Inflammatory macrophage (primary cell): ENCODE measurements at regions not wholly inside any gene's neighbourhood (a gene's known extent, or its start where the extent isn't known, plus 50 kb on each side); places are given as distances from the start of the nearest gene placed in this dataset.

Experiments
- DNase-seq, 2 donors: peaks; one replicate each; pipeline ENCODE4 v3.0.0-alpha.2; 2020 to 2022

DNA sequence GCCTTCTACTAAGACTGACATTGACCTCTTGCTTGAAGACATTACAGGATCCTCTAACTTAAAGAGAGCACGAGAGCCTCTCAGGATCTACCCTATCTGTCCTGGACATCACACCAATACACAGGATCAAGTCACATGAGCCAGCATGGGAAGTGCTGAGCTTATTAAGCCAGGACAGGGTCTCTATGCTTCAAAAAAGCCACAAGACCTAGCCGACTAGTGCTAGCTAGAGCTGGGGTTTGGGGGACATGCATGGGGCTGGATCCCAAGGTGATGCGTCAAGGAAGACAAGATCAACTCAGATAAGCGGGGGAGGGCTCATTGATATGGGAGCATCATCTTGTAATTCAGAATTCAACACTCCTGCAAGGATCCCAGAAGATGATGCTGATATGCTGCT lies 167.2 kb upstream of the TAB2 start:
- no peak for DNase-seq

DNA sequence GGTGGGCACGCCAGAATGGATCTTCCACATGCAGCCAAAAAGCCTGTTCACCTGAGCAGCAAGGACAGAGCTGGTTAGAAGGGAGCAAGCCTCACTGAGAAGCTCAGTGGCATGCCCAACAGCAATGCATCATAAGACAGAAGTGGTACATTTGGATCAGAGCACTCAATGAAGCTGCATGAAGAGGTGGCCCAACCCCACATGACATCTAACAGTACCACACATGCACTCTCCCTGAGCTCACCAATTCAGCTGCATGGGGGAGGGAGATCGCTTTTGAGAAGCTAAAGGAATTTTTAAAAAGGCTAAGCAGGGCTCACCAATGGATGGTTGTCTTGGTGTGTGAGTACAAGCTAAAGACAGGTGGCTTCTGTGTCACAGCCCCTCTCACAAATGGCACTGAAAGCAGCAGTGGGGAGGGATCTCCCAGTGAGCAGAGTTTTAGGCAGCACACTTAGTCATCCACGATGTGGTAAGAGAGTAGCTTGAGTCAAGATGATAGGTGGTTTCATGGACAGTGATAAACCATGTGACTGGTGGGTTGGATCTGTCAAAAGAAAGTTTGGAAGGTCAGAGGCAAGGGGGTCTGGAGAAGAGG lies 166.6 kb upstream of the TAB2 start:
- peak; percentile 5 to 17 for DNase-seq

DNA sequence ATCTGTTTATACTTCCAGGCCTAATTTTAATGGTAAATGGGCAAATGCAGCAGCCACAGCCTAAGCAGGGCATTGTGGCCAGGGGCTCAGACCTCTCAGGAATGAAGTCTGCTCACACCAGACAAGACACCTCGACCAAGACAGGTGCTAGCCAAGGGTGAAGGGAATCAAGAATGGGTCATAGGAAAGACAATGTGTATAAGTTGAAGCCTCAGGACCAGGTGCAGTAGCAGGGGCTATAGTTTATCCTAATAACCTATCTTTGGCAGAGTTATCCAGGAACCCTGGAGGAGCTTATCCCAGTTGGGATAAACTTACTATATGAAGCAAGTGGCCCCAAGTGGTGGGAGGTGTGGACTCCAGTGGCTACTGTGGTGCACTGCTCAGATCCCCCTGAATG lies 165.0 kb upstream of the TAB2 start:
- DNase-seq = no peak

- DNase-seq = peak; percentile 85 to 87
These were observed 164.4 kb upstream of the TAB2 start for GRCh38 chr6:149153100-149153499.

- peak in 1 of 2 donors; percentile 21 for DNase-seq
These were observed 163.8 kb upstream of the TAB2 start for GRCh38 chr6:149153693-149154092.

- peak; percentile 56 to 78 for DNase-seq
These were observed 163.2 kb upstream of the TAB2 start for GRCh38 chr6:149154261-149154821.

DNA sequence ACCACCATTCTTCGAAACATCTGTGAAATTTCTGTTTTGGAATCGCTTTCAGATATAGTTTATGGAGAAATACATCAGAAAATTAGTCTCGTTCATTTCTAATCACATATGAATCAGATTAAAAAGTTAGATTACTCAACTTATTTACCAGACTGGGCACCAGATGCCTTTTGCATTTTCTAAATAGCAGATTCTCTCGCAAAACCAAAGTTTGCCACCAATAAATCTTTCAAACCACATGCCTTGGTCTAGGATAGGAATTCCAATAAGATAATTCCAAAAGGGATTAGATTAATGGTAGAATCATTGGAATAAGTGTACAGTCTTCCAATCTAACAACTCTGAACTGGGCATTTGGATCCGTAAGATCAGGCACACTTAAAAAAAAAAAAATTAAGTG lies 160.4 kb upstream of the TAB2 start:
- DNase-seq = no peak

DNA sequence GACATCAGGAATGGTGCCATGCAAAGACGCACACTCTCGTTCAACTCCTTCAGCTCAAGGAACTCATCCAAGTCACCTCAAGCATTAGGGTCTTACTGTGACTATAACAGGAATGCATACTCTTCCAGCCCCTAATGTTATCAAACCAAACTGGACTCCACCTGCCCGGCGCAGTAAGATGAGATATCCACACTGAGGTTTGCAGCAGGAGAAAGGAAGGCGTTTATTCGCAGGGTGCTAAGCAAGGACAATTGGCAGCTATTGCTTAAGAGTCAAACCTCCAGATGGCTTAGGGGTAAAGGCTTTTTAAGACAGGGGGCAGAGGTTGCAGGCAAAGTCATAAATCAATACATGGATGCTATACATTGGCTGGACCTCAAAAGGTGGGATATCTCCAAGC lies 159.4 kb upstream of the TAB2 start:
- no peak for DNase-seq

DNA sequence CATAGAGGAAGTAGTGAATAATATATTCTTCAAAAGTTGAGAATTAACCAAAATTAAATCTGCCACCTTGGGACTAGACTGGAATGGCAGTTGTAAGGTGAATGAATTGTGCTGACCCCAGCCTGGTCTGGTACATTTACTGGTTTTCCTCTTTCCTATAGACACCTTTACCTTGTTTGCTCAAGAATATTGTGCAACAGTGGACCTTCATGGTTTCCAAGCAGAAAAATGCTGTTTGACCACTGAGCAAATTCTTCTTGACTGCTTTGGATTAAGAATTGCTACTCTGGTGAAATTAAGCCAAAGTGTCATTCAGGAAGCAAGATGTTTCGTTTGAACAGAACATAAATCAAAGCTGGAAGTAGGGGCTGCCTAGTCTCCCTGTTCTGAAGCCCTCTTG lies 156.6 kb upstream of the TAB2 start:
- no peak for DNase-seq

DNA sequence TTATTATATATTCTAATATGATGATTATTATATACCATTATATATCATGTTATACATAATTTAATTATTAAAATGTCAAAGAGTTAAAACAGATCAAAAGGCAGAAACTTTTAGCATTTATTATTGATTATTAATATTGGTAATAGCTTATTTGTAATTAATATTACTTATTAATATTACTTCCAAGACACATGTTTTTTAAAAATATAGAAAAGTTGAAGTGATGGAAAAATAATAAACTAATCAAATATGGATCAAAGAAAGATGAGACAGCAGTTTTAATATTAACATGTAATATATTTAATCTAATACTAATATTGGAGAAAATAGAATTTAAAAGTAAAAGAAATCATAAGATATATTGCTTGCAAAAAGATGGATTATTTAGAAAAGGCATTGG lies 154.6 kb upstream of the TAB2 start:
- DNase-seq = no peak

DNA sequence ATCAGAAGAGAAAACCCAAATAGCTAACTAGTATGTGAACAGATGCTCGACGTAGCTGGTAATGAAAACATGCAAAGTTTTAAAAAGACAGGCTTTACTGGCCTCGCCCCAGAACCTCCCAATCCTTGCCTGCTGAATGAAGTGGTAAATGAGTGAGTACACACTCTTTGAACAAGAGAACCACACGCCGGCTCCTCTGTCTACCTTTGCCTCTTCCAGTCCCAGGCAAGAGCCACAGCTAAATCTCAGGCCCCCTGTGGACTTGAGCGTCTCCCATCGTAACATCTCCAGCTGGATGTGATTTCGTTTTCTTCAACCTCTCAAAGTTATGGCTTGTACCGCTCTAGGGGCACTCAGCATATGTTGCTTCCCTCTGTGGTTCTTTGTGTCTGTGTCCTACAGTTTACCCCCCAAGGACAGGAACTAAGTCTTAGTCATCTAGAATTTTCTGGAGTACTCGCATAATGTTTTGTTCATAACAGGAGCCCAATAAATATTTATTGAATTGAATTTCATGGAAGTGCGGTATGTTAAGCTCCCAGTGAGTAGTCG lies 153.2 kb upstream of the TAB2 start:
- no peak for DNase-seq

DNA sequence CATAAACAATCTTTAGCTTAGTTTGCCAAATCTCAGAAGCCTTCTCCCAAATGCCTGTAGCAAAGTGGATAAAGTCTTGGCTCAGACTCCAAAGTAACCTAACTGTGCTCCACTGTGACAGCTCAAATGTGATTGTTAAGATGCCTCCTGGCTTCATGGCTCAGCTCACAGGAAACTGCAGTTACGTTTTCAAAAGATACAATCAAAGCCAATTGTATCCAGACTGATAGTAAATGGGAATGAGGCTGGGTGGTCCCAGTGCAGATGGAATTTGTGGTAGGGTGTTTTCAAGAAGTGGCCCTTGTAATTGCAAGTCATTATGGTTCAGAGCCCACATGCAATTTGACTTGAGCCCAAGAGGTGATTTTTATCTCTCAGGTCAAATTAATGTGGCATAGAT lies 151.2 kb upstream of the TAB2 start:
- no peak for DNase-seq

DNA sequence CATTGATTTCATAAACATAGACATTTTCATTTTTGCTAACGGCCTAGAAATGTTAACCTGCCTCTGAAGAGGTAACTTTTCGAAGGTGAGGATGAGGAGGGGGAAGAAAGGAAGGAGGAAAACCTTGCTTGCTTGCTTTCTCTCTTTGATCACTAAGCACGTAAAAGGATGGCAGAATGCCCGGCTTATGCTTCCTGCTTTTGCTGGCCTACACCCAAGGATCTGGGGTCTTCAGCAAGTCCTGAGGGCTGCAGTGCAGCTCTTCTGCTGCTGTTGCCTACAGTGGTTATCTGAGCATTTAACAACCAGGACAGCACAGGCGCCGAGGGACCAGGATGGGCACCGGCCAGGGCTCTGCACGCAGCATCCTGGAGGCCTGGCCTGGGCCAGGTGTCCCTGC lies 150.8 kb upstream of the TAB2 start:
- DNase-seq = no peak

GRCh38 chr6:149168968-149169367 lies 148.5 kb upstream of the TAB2 start:
- DNase-seq = no peak

DNA sequence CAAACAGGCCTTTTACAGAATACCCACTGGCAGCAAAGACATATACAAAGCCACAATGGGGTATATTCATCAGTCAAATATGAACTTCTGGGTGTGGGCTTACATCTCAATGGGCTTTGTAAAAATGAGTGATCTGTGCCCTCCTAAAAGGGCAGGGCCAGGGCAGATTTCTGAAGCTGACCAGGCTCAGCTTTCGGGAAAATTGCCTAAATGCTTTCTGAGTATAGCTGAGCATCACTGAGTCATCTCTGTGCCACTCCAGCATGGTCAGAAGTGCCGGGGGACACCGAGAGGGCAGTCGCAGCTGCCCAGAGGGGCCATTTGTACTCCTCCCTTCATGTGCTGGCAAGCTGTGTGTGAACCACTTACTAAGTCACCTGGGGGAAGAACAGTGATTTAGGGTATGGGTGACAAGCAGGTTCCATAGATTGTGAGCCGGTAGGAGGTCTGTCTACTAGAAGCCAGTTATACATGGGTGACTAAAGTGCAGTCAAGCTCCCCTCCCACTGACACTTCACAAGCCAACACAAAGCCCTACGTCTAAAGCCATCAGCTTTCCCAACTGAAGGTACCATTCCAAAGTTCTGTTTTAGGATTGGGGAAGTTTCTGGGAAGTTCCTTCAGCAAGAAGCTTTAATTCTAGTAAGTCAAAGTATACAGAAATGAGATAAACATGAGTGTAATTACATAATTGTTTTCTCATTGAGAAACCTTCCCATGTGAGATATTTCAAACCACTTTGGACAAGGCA lies 147.6 kb upstream of the TAB2 start:
- peak; percentile 21 to 66 for DNase-seq

DNA sequence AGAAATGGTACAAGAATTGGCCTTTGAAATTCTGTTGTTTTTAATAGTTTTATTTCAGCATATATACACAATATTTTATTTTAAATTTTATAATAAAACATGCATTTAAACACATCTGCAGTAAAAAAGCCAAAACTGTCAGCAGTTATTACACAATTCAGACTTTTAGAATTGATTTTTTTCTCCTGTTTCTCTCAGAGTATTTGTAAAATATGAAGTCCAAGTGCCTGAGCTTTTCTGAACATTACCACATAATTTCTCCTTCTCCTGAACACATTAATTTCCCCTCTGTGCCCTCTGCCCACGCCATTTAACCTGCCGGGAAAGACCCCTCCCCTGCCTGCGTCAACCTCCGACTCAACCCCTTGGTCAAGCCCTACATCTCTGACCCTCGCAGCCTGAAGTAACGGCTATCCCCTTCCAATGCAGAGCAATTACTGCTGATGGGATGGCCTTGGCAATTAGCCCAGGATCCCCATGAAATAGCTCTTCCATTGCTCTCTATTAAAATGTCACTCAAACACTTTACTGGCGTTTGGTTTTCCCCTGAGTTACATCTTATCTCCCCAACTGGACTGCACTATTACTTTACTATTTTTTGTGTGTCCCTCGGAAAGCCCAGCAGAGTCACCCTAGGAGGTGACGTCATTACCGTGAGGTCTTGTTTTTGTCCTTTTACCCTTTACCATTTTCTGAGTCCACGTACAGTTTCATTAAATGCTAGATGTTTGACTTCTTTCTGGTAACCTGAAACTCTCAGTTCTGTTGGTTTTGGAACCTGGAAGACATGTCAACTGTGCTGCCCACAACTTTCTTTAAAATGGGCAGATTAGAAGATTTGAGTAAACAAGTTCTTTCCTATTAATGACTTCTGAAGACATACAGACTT lies 146.7 kb upstream of the TAB2 start:
- DNase-seq = no peak

DNA sequence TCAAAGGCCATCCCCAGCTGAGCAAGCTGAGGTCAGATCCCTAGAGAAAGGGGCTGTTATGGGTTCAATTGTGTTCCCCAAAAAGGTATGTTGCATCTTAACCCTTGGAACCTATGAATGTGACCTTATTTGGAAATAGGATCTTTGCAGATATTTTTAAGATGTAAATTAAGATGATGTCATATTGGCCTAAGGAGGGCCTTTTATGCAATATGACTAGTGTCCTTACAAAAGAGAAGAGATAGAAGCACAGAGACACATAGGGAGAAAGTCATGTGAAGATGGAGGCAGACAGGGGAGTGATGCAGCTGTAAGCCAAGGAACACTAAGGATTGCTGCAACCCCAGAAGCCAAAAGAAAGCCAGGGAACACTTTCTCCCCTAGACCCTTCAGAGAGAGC lies 144.3 kb upstream of the TAB2 start:
- DNase-seq = no peak

GRCh38 chr6:149174962-149175361 lies 142.6 kb upstream of the TAB2 start:
- DNase-seq = no peak

DNA sequence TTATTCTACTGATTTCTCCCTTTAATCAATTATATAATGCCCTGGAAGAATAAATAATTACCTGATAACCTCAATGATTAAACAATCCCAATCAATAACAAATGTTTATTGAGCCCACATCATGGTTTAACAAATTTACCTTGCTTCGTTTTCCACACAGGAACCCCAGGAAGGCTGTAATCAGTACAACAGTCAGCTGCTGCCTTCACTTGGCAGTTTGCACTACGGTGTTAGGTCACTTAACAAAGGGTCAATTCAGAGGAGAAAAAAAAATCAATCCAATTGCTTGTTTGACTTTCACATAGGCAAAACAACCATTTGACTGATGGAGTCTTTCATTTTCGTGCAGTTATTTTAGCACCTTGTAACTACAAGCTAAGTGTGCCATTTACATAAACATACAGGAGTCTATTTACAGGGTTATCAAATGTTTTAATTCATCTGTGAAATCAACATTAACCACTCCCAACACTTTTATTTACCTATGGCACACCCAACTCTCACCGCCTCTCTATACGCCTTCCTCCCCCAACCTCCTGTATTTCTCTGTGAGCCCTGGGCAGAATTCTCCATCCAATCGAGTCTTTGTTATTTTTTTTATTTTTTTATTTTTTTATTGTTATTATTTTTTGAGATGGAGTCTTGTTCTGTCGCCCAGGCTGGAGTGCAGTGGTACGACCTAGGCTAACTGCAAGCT lies 140.4 kb upstream of the TAB2 start:
- DNase-seq = no peak

GRCh38 chr6:149179431-149179830 lies 138.1 kb upstream of the TAB2 start:
- DNase-seq = no peak

DNA sequence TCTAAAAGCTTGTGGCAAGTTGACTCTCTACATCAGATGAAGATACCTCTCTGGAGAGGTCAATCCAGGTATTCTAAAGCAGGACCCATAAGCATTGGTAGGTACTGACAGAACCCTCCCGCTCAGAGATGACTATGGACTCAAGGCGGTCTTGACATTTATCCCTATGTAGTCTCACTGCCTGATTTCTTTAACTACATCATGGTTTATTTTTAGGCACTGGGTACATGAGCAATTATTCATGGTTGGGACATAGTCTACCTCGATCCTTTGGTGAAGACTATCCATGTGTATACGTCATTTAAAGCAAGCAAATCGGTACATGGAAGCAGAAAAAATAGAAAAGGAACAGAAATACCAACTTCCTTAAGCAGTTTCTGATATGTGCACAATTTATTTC lies 136.2 kb upstream of the TAB2 start:
- no peak for DNase-seq

DNA sequence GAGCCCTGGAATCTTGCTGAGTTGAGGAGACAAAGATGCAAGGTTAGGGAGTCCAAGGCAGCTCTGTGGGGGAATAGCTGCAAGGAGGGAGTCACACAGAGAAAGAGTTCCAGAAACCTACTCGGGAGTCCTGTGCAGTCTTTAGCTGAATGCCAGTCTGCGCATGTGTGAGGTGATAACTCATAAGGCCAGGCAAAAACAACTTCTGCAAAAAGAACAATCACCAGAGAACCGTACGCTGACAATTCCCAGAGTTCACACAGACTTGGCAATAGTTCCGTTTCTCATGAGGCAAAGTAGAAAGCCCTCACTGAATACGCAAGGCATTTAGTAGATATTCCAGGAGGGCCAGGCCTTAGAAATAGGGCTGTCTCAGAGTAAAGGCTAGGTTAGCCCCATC lies 135.2 kb upstream of the TAB2 start:
- peak; percentile 62 to 68 for DNase-seq
